MM.1S (cell line): ENCODE measurements at regions not wholly inside any gene's neighbourhood (a gene's known extent, or its start where the extent isn't known, plus 50 kb on each side); places are given as distances from the start of the nearest gene placed in this dataset.

Experiments
- DNase-seq: peaks from one replicate; pipeline ENCODE4 v3.0.0-alpha.2; 2015
- H2AFZ ChIP-seq: fragments of 300-600 bp; sonication (generic); 2 replicates; pipeline ENCODE4 v1.6.0; 2016; ENCODE audit warnings: antibody characterized with exemption, low read length
- H3F3A ChIP-seq: fragments of 300-600 bp; sonication (generic); 2 replicates; pipeline ENCODE4 v1.6.1; 2016; ENCODE audit warnings: mild to moderate bottlenecking, antibody characterized with exemption, low read length, moderate library complexity, mixed read lengths; ENCODE audit not compliant: insufficient read depth
- H3K27ac ChIP-seq: fragments of 300-600 bp; sonication (generic); 2 replicates; pipeline ENCODE4 v1.5.1; 2016; ENCODE audit warnings: mild to moderate bottlenecking, low read length
- H3K27me3 ChIP-seq: fragments of 300-600 bp; sonication (generic); replicated peaks from 2 replicates; pipeline ENCODE4 v1.6.0; 2016; ENCODE audit warnings: low read length; ENCODE audit not compliant: insufficient read depth
- H3K36me3 ChIP-seq: fragments of 300-600 bp; sonication (generic); replicated peaks from 2 replicates; pipeline ENCODE4 v1.6.1; 2016; ENCODE audit warnings: mild to moderate bottlenecking, low read length, mixed read lengths; ENCODE audit not compliant: insufficient read depth
- H3K4me1 ChIP-seq: fragments of 300-600 bp; sonication (generic); 2 replicates; pipeline ENCODE4 v1.6.1; 2016; ENCODE audit warnings: low read length, mixed read lengths
- H3K4me2 ChIP-seq: fragments of 300-600 bp; sonication (generic); 2 replicates; pipeline ENCODE4 v1.6.0; 2016; ENCODE audit warnings: low read depth, low read length
- H3K4me3 ChIP-seq: fragments of 300-600 bp; sonication (generic); 2 replicates; pipeline ENCODE4 v1.5.1; 2016; ENCODE audit warnings: low read length, mixed read lengths
- H3K79me2 ChIP-seq: fragments of 300-600 bp; sonication (generic); 2 replicates; pipeline ENCODE4 v1.6.1; 2016; ENCODE audit warnings: mixed run types, low read length, mixed read lengths
- H3K9ac ChIP-seq: fragments of 300-600 bp; sonication (generic); 2 replicates; pipeline ENCODE4 v1.6.1; 2016; ENCODE audit warnings: low read length, mixed read lengths
- H3K9me2 ChIP-seq: fragments of 300-600 bp; sonication (generic); replicated peaks from 2 replicates; pipeline ENCODE4 v1.6.1; 2016; ENCODE audit warnings: mild to moderate bottlenecking, low read length, mixed read lengths; ENCODE audit not compliant: insufficient read depth
- H3K9me3 ChIP-seq: fragments of 300-600 bp; sonication (generic); replicated peaks from 2 replicates; pipeline ENCODE4 v1.6.1; 2016; ENCODE audit warnings: mild to moderate bottlenecking, low read length, mixed read lengths; ENCODE audit not compliant: insufficient read depth
- H4K20me1 ChIP-seq: fragments of 300-600 bp; sonication (generic); 2 replicates; pipeline ENCODE4 v1.6.1; 2016; ENCODE audit warnings: mild to moderate bottlenecking, low read length, moderate library complexity, mixed read lengths; ENCODE audit not compliant: insufficient read depth
- CTCF ChIP-seq: fragments of 300-600 bp; sonication (generic); IDR thresholded peaks from 2 replicates; pipeline ENCODE4 v1.5.1; 2016; ENCODE audit warnings: antibody characterized with exemption, low read length, mixed read lengths
- EZH2 ChIP-seq: fragments of 300-600 bp; sonication (generic); optimal IDR thresholded peaks from 2 replicates; pipeline ENCODE3; 2017; ENCODE audit warnings: low read depth, mild to moderate bottlenecking, antibody characterized with exemption, low read length, mixed read lengths
- EZH2phosphoT487 ChIP-seq: fragments of 300-600 bp; sonication (generic); IDR thresholded peaks from 2 replicates; pipeline ENCODE4 v1.6.1; 2018; ENCODE audit warnings: antibody characterized with exemption, low read length

- Histone ChIP-seq H3K9me3 (no peaks in the 10 kb centered on the region), H3F3A (no peaks in the 10 kb centered on the region), H3K27ac (no peak overlapping the region), H3K27me3 (no peaks in the 10 kb centered on the region), H3K9ac (no peak overlapping the region), H3K9me2 (no peaks in the 10 kb centered on the region), H3K4me1 (no peaks in the 10 kb centered on the region), H3K4me3 (no peak overlapping the region), H3K4me2 (no peak overlapping the region), H3K79me2 (no peaks in the 10 kb centered on the region), H3K36me3 (no peaks in the 10 kb centered on the region), H2AFZ (no peak overlapping the region), H4K20me1 (no peaks in the 10 kb centered on the region)
- TF ChIP-seq CTCF, result no peak
- TF ChIP-seq EZH2phosphoT487, result no peak
- no peak for TF ChIP-seq EZH2
- DNase-seq, result no peak
Observed at GRCh38 chr14:62429683-62430082, 615.6 kb downstream of the KCNH5 start.

GRCh38 chr14:62431496-62431895, 613.8 kb downstream of the KCNH5 start:
- Histone ChIP-seq H3K4me1 (no peaks in the 10 kb centered on the region), H3F3A (no peaks in the 10 kb centered on the region), H3K4me3 (no peak overlapping the region), H3K27me3 (no peaks in the 10 kb centered on the region), H2AFZ (no peak overlapping the region), H3K9me3 (no peaks in the 10 kb centered on the region), H3K9me2 (no peaks in the 10 kb centered on the region), H3K36me3 (no peaks in the 10 kb centered on the region), H3K9ac (no peak overlapping the region), H3K27ac (no peak overlapping the region), H3K4me2 (no peak overlapping the region), H3K79me2 (no peaks in the 10 kb centered on the region), H4K20me1 (no peaks in the 10 kb centered on the region)
- no peak for TF ChIP-seq EZH2
- TF ChIP-seq EZH2phosphoT487, result no peak
- no peak for TF ChIP-seq CTCF
- no peak for DNase-seq

GRCh38 chr14:62432955-62433354, 612.3 kb downstream of the KCNH5 start:
- TF ChIP-seq EZH2phosphoT487, result no peak
- no peak for TF ChIP-seq EZH2
- Histone ChIP-seq H3K9ac (no peak overlapping the region), H4K20me1 (no peaks in the 10 kb centered on the region), H3F3A (no peaks in the 10 kb centered on the region), H3K4me2 (no peak overlapping the region), H3K27me3 (no peaks in the 10 kb centered on the region), H3K79me2 (no peaks in the 10 kb centered on the region), H3K4me1 (no peaks in the 10 kb centered on the region), H3K9me3 (no peaks in the 10 kb centered on the region), H3K27ac (no peak overlapping the region), H3K4me3 (no peak overlapping the region), H3K36me3 (no peaks in the 10 kb centered on the region), H3K9me2 (no peaks in the 10 kb centered on the region), H2AFZ (no peak overlapping the region)
- no peak for DNase-seq

GRCh38 chr14:62436261-62436660, 609.0 kb downstream of the KCNH5 start:
- no peaks in the 10 kb centered on the region for H3K9me2 ChIP-seq
- TF ChIP-seq EZH2phosphoT487 (no peak), EZH2 (no peak), CTCF (no peak)
- DNase-seq, result no peak
- no peak overlapping the region for H3K27ac ChIP-seq
- H3F3A ChIP-seq, result no peaks in the 10 kb centered on the region
- H3K4me3 ChIP-seq, result no peak overlapping the region
- H3K4me2 ChIP-seq, result no peak overlapping the region
- H3K4me1 ChIP-seq, result no peaks in the 10 kb centered on the region
- H3K79me2 ChIP-seq, result no peaks in the 10 kb centered on the region
- no peaks in the 10 kb centered on the region for H3K27me3 ChIP-seq
- H3K36me3 ChIP-seq, result no peaks in the 10 kb centered on the region
- H2AFZ ChIP-seq, result no peak overlapping the region
- no peaks in the 10 kb centered on the region for H3K9me3 ChIP-seq
- no peaks in the 10 kb centered on the region for H4K20me1 ChIP-seq
- no peak overlapping the region for H3K9ac ChIP-seq
